Fibroblast of gingiva (primary cell): ENCODE measurements at regions not wholly inside any gene's neighbourhood (a gene's known extent, or its start where the extent isn't known, plus 50 kb on each side); places are given as distances from the start of the nearest gene placed in this dataset.
"Not testable (repeated sequence)": the region's sequence is repeated elsewhere in the genome, so short reads cannot be mapped to it uniquely, and the experiment has no call there.

Source experiments
- DNase-seq: peaks from one replicate; pipeline ENCODE4 v3.0.0-alpha.2; 2011; ENCODE audit warnings: low read depth

- DNase-seq, result peak; percentile 9
Measured at GRCh38 chr9:13941714-13942113, 372.2 kb downstream of the NFIB start.

GRCh38 chr9:13939701-13940490, 374.0 kb downstream of the NFIB start:
- no peak for DNase-seq

GRCh38 chr9:13939134-13939533, 374.8 kb downstream of the NFIB start:
- peak; percentile 75 for DNase-seq

- no peak for DNase-seq
Measured at GRCh38 chr9:13934416-13934815, 379.5 kb downstream of the NFIB start.

GRCh38 chr9:13933268-13933656, 380.7 kb downstream of the NFIB start:
- no peak for DNase-seq

GRCh38 chr9:13932528-13933267, 381.2 kb downstream of the NFIB start:
- no peak for DNase-seq

- DNase-seq, result no peak
Measured at GRCh38 chr9:13929013-13929412, 384.9 kb downstream of the NFIB start.

- DNase-seq, result no peak
Measured at GRCh38 chr9:13923381-13923780, 390.6 kb downstream of the NFIB start.

- DNase-seq, result no peak
Measured at GRCh38 chr9:13920557-13920956, 393.4 kb downstream of the NFIB start.

- no peak for DNase-seq
Measured at GRCh38 chr9:13919401-13919800, 394.5 kb downstream of the NFIB start.

- DNase-seq, result no peak
Measured at GRCh38 chr9:13917534-13917933, 396.4 kb downstream of the NFIB start.

GRCh38 chr9:13915591-13916301, 398.2 kb downstream of the NFIB start:
- peak; percentile 31 for DNase-seq

- no peak for DNase-seq
Measured at GRCh38 chr9:13915131-13915530, 398.8 kb downstream of the NFIB start.

GRCh38 chr9:13911473-13911872, 402.5 kb downstream of the NFIB start:
- no peak for DNase-seq

- DNase-seq, result not testable (repeated sequence)
Measured at GRCh38 chr9:13907842-13908241, 406.1 kb downstream of the NFIB start.

GRCh38 chr9:13904746-13905145, 409.2 kb downstream of the NFIB start:
- DNase-seq, result no peak

- DNase-seq, result no peak
Measured at GRCh38 chr9:13904311-13904710, 409.6 kb downstream of the NFIB start.

- no peak for DNase-seq
Measured at GRCh38 chr9:13902286-13903066, 411.5 kb downstream of the NFIB start.

- DNase-seq, result no peak
Measured at GRCh38 chr9:13901176-13901575, 412.8 kb downstream of the NFIB start.

GRCh38 chr9:13900449-13900848, 413.5 kb downstream of the NFIB start:
- no peak for DNase-seq

GRCh38 chr9:13899924-13900323, 414.0 kb downstream of the NFIB start:
- no peak for DNase-seq

- no peak for DNase-seq
Measured at GRCh38 chr9:13898957-13899356, 415.0 kb downstream of the NFIB start.
